Renal cortex interstitium (tissue), 11 donors: ENCODE measurements at regions not wholly inside any gene's neighbourhood (a gene's known extent, or its start where the extent isn't known, plus 50 kb on each side); places are given as distances from the start of the nearest gene placed in this dataset.
"Not testable (repeated sequence)": the region's sequence is repeated elsewhere in the genome, so short reads cannot be mapped to it uniquely, and the experiment has no call there.

ENCODE experiments used
- DNase-seq, 11 donors: peaks; one replicate each; pipeline ENCODE4 v3.0.0-alpha.2; 2013; ENCODE audit warnings: low read depth in 9 of 11, low spot score in 4 of 11; ENCODE audit errors: extremely low read depth in 1 of 11

GRCh38 chr6:15739867-15740266 lies 77.0 kb upstream of the DTNBP1 start:
- DNase-seq, result no peak

GRCh38 chr6:15739353-15739752 lies 76.5 kb upstream of the DTNBP1 start:
- no peak for DNase-seq

GRCh38 chr6:15738195-15738594 lies 75.4 kb upstream of the DTNBP1 start:
- DNase-seq, result not testable (repeated sequence)

- no peak for DNase-seq
Measured at GRCh38 chr6:15736297-15736696, 73.5 kb upstream of the DTNBP1 start.

- DNase-seq, result no peak
Measured at GRCh38 chr6:15735567-15736265, 72.9 kb upstream of the DTNBP1 start.

GRCh38 chr6:15734118-15734897 lies 71.5 kb upstream of the DTNBP1 start:
- no peak for DNase-seq

- no peak for DNase-seq
Measured at GRCh38 chr6:15730922-15731321, 68.1 kb upstream of the DTNBP1 start.

- DNase-seq, result no peak
Measured at GRCh38 chr6:15730442-15730841, 67.6 kb upstream of the DTNBP1 start.

GRCh38 chr6:15722731-15723130 lies 59.9 kb upstream of the DTNBP1 start:
- no peak for DNase-seq

- no peak for DNase-seq
Measured at GRCh38 chr6:15716889-15717288, 54.1 kb upstream of the DTNBP1 start.

GRCh38 chr6:15715851-15716250 lies 53.0 kb upstream of the DTNBP1 start:
- DNase-seq, result no peak

GRCh38 chr6:15715060-15715459 lies 52.2 kb upstream of the DTNBP1 start:
- DNase-seq, result no peak

- DNase-seq, result no peak
Measured at GRCh38 chr6:15714658-15715057, 51.8 kb upstream of the DTNBP1 start.

GRCh38 chr6:15713325-15713724 lies 50.5 kb upstream of the DTNBP1 start:
- no peak for DNase-seq

- no peak for DNase-seq
Measured at GRCh38 chr6:15712797-15713196, 50.0 kb upstream of the DTNBP1 start.
